ENCODE measurements at regions not wholly inside any gene's neighbourhood (a gene's known extent, or its start where the extent isn't known, plus 50 kb on each side); places are given as distances from the start of the nearest gene placed in this dataset.

- TF ChIP-seq EP300 (IDR thresholded peaks at IDR 0.05; ENCODE audit: low read depth) (no peak), CTCF (IDR thresholded peaks at IDR 0.05) (no peak), POLR2A (IDR thresholded peaks at IDR 0.05) (no peak), POLR2AphosphoS5 (IDR thresholded peaks at IDR 0.05) (no peak)
- no peak for DNase-seq
- 48 to 60% methylated on average over 4 to 6 of the region's 6 CpGs for WGBS, 2 donors (ENCODE audit: low coverage in 1 of 2)
- no peaks in the 10 kb centered on the region for H3K4me1 ChIP-seq
- intact Hi-C loops (cut with DNase I; ENCODE audit: low total_unique reads): no loop called here
- in situ Hi-C loops (cut with MboI; ENCODE audit: low pct_ligation_motif_present in 1 of 4, low pct_unique_long_range_greater_than_20kb in 1 of 4, low sequenced_read_pairs in 3 of 4): loop anchor here in 1 of 4 donors (25.0 kb wide), 1 partner anchor 501 kb away; no protein-coding TSS in a partner anchor
- H3K36me3 ChIP-seq: no peaks in the 10 kb centered on the region
- no peak overlapping the region for H3K27ac ChIP-seq
- H3K4me3 ChIP-seq: no peak overlapping the region
- no peaks in the 10 kb centered on the region for H3K27me3 ChIP-seq
- no peaks in the 10 kb centered on the region for H3K9me3 ChIP-seq
Measured at GRCh38 chr9:8262625-8263622, 463.3 kb upstream of the DMAC1 start.

- 67 to 85% methylated on average over 2 to 3 of the region's 3 CpGs for WGBS, 2 donors (ENCODE audit: low coverage in 1 of 2)
- Histone ChIP-seq H3K36me3 (no peaks in the 10 kb centered on the region), H3K9me3 (no peaks in the 10 kb centered on the region), H3K4me1 (no peaks in the 10 kb centered on the region), H3K27me3 (no peaks in the 10 kb centered on the region), H3K4me3 (no peak overlapping the region), H3K27ac (no peak overlapping the region)
- in situ Hi-C loops (cut with MboI; ENCODE audit: low pct_ligation_motif_present in 1 of 4, low pct_unique_long_range_greater_than_20kb in 1 of 4, low sequenced_read_pairs in 3 of 4): loop anchor here in 1 of 4 donors (25.0 kb wide), 1 partner anchor 499 kb away; no protein-coding TSS in a partner anchor
- intact Hi-C loops (cut with DNase I; ENCODE audit: low total_unique reads): no loop called here
- no peak for TF ChIP-seq CTCF (IDR thresholded peaks at IDR 0.05)
- no peak for TF ChIP-seq POLR2A (IDR thresholded peaks at IDR 0.05)
- no peak for TF ChIP-seq EP300 (IDR thresholded peaks at IDR 0.05; ENCODE audit: low read depth)
- TF ChIP-seq POLR2AphosphoS5 (IDR thresholded peaks at IDR 0.05): no peak
- no peak for DNase-seq
Measured at GRCh38 chr9:8261737-8262136, 462.2 kb upstream of the DMAC1 start.

- Histone ChIP-seq H3K27me3 (no peaks in the 10 kb centered on the region), H3K9me3 (no peaks in the 10 kb centered on the region), H3K4me3 (no peak overlapping the region), H3K27ac (no peak overlapping the region), H3K4me1 (no peaks in the 10 kb centered on the region), H3K36me3 (no peaks in the 10 kb centered on the region)
- TF ChIP-seq POLR2A (IDR thresholded peaks at IDR 0.05) (no peak), CTCF (IDR thresholded peaks at IDR 0.05) (no peak), POLR2AphosphoS5 (IDR thresholded peaks at IDR 0.05) (no peak), EP300 (IDR thresholded peaks at IDR 0.05; ENCODE audit: low read depth) (no peak)
- DNase-seq: no peak
- in situ Hi-C loops (cut with MboI; ENCODE audit: low pct_ligation_motif_present in 1 of 4, low pct_unique_long_range_greater_than_20kb in 1 of 4, low sequenced_read_pairs in 3 of 4) (loop anchor here in 1 of 4 donors (25.0 kb wide), 1 partner anchor 497 kb away; no protein-coding TSS in a partner anchor), intact Hi-C loops (cut with DNase I; ENCODE audit: low total_unique reads) (no loop called here)
- 90 to 94% methylated on average over 3 to 4 of the region's 4 CpGs for WGBS, 2 donors (ENCODE audit: low coverage in 1 of 2)
Measured at GRCh38 chr9:8259028-8259427, 459.4 kb upstream of the DMAC1 start.

- no peaks in the 10 kb centered on the region for H3K36me3 ChIP-seq
- H3K9me3 ChIP-seq: no peaks in the 10 kb centered on the region
- 85 to 88% methylated on average over 1 to 2 of the region's 2 CpGs for WGBS, 2 donors (ENCODE audit: low coverage in 1 of 2)
- no peak for DNase-seq
- no peaks in the 10 kb centered on the region for H3K27me3 ChIP-seq
- H3K4me3 ChIP-seq: no peak overlapping the region
- no peaks in the 10 kb centered on the region for H3K4me1 ChIP-seq
- TF ChIP-seq POLR2A (IDR thresholded peaks at IDR 0.05) (no peak), EP300 (IDR thresholded peaks at IDR 0.05; ENCODE audit: low read depth) (no peak), CTCF (IDR thresholded peaks at IDR 0.05) (no peak), POLR2AphosphoS5 (IDR thresholded peaks at IDR 0.05) (no peak)
- H3K27ac ChIP-seq: no peak overlapping the region
- in situ Hi-C loops (cut with MboI; ENCODE audit: low pct_ligation_motif_present in 1 of 4, low pct_unique_long_range_greater_than_20kb in 1 of 4, low sequenced_read_pairs in 3 of 4) (loop anchor here in 1 of 4 donors (25.0 kb wide), 1 partner anchor 495 kb away; no protein-coding TSS in a partner anchor), intact Hi-C loops (cut with DNase I; ENCODE audit: low total_unique reads) (no loop called here)
Measured at GRCh38 chr9:8256880-8257279, 457.3 kb upstream of the DMAC1 start.

All from transverse colon (tissue), 4 donors.